VCaP (cell line): ENCODE measurements at regions not wholly inside any gene's neighbourhood (a gene's known extent, or its start where the extent isn't known, plus 50 kb on each side); places are given as distances from the start of the nearest gene placed in this dataset.

Experiments
- H3K27ac ChIP-seq: fragments of 450-650 bp; 2 replicates; pipeline ENCODE4 v1.5.1; 2017
- CTCF ChIP-seq: fragments of 450-650 bp; conservative IDR thresholded peaks from 2 replicates; pipeline ENCODE4 v1.5.1; 2017; ENCODE audit warnings: mild to moderate bottlenecking, moderate library complexity

DNA sequence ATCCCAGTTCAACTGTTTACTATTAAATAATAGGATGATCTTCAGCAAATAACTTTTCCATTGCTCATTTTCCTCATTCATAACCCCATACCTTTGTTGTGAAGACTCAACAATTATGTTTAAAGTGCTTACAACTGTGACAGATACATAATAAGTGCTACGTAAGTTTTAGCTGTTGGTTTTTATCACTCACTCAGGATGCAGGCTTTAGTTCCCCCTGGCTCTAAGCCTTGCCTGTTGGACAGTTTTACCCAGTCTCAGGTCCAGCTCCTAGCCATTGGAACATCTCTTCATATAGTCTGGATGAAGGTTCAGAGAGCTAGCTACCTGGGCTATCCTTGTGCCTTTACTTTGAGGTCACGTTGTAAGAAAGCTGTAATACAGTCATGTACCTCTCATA lies 353.2 kb downstream of the CRPPA start:
- no peak overlapping the region for H3K27ac ChIP-seq
- no peak for TF ChIP-seq CTCF

- H3K27ac ChIP-seq = no peak overlapping the region
Measured at GRCh38 chr7:16067711-16068110, 353.6 kb downstream of the CRPPA start.

DNA sequence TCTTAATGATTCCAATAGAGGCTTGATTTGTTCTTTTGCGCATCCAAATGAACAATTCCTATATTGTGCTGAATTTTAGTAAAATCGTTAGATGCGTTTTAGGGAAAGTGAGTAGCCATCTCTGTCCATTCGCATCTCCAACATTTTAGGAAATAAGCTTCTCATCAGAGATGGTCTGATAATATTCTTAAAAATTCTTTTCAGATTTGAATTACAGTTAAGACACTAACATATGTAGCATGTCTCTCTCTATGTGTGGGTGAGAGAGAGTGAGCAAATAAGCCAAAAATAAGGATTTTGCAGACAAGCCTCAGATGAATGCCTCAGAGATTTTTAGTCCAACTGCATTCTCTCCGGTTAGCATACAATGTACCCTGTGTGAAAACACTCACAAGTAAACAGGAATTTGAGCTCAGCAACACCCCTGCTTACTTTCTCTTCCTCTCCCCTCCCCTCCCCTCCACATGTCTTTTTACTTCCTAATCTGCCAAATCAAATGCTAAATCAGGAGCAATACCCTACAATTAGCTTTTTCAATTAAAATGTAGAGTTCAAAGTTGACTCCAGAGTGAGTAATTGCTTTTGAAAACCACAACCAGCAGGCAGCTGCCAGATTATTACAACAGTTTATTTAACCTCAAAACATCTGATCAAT lies 354.4 kb downstream of the CRPPA start:
- TF ChIP-seq CTCF = no peak
- H3K27ac ChIP-seq = no peak overlapping the region

More at GRCh38 chr7:16067711-16068110, 353.6 kb downstream of the CRPPA start:
- no peak for TF ChIP-seq CTCF

DNA sequence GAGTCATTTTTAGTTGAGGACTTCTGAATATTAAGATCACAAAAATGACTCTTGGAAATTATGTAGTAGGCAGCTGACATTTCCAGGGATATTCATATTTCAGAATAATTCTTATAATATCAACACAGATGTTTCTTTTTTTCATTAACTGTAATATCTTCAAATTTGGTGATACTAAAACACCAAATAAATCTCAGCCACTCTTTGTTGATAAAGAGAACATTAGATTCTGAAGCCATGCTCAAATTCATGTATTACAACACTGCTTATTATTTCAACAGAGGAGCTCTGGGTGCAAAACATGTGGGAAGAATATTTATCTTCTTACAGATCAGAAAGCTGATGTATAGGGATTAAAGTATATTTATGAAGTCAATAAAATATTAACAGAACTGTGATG lies 355.4 kb downstream of the CRPPA start:
- no peak for TF ChIP-seq CTCF
- H3K27ac ChIP-seq = no peak overlapping the region

DNA sequence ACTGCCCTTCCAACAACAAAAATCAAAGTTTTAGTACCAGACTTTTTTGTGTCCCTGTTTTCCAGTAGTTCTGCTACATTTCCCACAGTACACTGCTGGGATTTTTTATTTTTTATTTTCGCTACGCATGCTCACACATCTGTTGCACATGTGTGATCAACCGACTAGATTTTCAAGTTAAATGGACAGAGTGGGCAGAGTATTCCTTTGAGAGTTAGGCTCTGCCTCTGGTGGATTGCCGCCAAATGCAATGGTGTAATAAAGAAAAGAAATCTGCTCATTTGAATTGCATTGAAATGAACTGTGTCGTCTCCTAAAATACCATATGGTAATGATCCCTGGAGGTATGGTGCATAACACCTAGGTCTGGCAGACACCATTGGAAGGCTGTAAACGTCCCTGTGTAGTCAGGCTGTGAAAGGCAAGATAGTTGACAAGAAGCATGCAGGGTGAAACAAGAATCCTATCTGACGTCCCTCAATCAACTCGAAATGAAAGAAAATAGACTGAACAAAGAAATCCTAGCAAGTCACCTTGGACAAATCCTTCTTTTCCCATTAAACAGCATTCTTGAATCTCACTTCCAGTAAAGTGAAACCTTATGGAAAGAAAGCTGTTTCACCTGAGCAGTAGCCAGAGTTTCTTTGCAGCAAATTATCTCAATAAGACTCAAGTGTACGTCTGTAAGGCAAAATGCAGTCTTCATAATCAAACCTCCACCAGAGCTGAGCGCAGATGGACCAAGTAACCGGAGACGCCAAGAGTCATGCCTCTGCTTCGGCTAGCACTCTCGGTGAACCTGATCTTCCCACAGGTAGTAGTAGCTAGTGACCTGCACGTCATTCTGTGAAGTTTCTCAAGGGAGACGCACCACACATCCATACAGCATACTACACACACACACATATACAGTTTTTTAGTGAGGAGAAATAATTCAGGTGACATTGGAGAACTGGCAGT lies 357.3 kb downstream of the CRPPA start:
- H3K27ac ChIP-seq = peak overlapping the region; percentile 54; the same call in 1 of the 2 replicates
- TF ChIP-seq CTCF = no peak

- no peak for TF ChIP-seq CTCF
- H3K27ac ChIP-seq = peak overlapping the region; percentile 54
Measured at GRCh38 chr7:16063221-16063620, 358.1 kb downstream of the CRPPA start.

GRCh38 chr7:16062269-16062668 lies 359.1 kb downstream of the CRPPA start:
- no peak for TF ChIP-seq CTCF
- H3K27ac ChIP-seq = peak overlapping the region; percentile 54
